IMR-90 (cell line): ENCODE measurements at regions not wholly inside any gene's neighbourhood (a gene's known extent, or its start where the extent isn't known, plus 50 kb on each side); places are given as distances from the start of the nearest gene placed in this dataset.

Source experiments
- ATAC-seq: fragments of 200-7000 bp; cut with Tn5 transposase; 2 replicates; pipeline ENCODE4 v1.9.1; 2020; ENCODE audit warnings: low read depth, mild to moderate bottlenecking, moderate library complexity
- BruUV-seq: library from RNA; stranded (reverse); fragments of 400-500 nt; replicated peaks from 2 replicates; lab custom pipeline; 2021; lab: Mats Ljungman, UMichigan
- CTCF ChIA-PET: fragments of 300-600 bp; formaldehyde crosslinking; extraction: SDS; loops from one replicate; lab custom pipeline; 2021; ENCODE audit warnings: antibody characterized with exemption; lab: Yijun Ruan, JAX
- POLR2A ChIA-PET: fragments of 300-600 bp; sonication (Branson Sonifier 250); formaldehyde crosslinking; loops from one replicate; lab custom pipeline; 2022; ENCODE audit warnings: antibody characterized with exemption; ENCODE audit not compliant: unreplicated experiment; lab: Charles Lee
- DNase-seq: peaks from one replicate; pipeline ENCODE4 v3.0.0; 2013
- H2AFZ ChIP-seq: replicated peaks from 2 replicates; pipeline ENCODE3; 2013; ENCODE audit warnings: low read length, mild to moderate bottlenecking; ENCODE audit not compliant: poor library complexity
- H2AK5ac ChIP-seq: 2 replicates; pipeline ENCODE4 v1.6.1; 2013; ENCODE audit warnings: low read depth, low read length, inconsistent platforms
- H2AK9ac ChIP-seq: replicated peaks from 2 replicates; pipeline ENCODE3; 2013; ENCODE audit warnings: mild to moderate bottlenecking, low read depth, low read length, moderate library complexity; ENCODE audit not compliant: poor library complexity
- H2BK120ac ChIP-seq: 2 replicates; pipeline ENCODE4 v1.6.1; 2013; ENCODE audit warnings: low read depth, low read length, inconsistent platforms
- H2BK15ac ChIP-seq: 3 replicates; pipeline ENCODE4 v1.6.1; 2013; ENCODE audit warnings: low read depth, low read length, inconsistent platforms
- H2BK20ac ChIP-seq: 2 replicates; pipeline ENCODE4 v1.6.1; 2013; ENCODE audit warnings: low read depth, mild to moderate bottlenecking, inconsistent platforms, low read length, moderate library complexity
- H2BK5ac ChIP-seq: 2 replicates; pipeline ENCODE4 v1.6.1; 2013; ENCODE audit warnings: mild to moderate bottlenecking, low read depth, low read length, inconsistent platforms; ENCODE audit not compliant: poor library complexity, severe bottlenecking
- H3K14ac ChIP-seq: replicated peaks from 2 replicates; pipeline ENCODE4 v1.6.1; 2013; ENCODE audit warnings: low read depth, low read length, inconsistent platforms
- H3K18ac ChIP-seq: 2 replicates; pipeline ENCODE4 v1.6.1; 2013; ENCODE audit warnings: low read depth, low read length, control low read depth
- H3K23ac ChIP-seq: 2 replicates; pipeline ENCODE4 v1.6.1; 2013; ENCODE audit warnings: low read depth, low read length, inconsistent platforms
- H3K27ac ChIP-seq: 2 replicates; pipeline ENCODE4 v1.5.1; 2013; ENCODE audit warnings: mild to moderate bottlenecking, control low read depth, low read length; ENCODE audit not compliant: insufficient read depth
- H3K27me3 ChIP-seq: 2 replicates; pipeline ENCODE4 v1.6.1; 2013; ENCODE audit warnings: low read length; ENCODE audit not compliant: control insufficient read depth, insufficient read depth
- H3K36me3 ChIP-seq: 2 replicates; pipeline ENCODE4 v1.6.1; 2013; ENCODE audit warnings: low read length, mixed read lengths; ENCODE audit not compliant: control insufficient read depth, insufficient read depth
- H3K4ac ChIP-seq: 2 replicates; pipeline ENCODE4 v1.6.1; 2013; ENCODE audit warnings: low read depth, low read length, inconsistent platforms
- H3K4me1 ChIP-seq: 2 replicates; pipeline ENCODE4 v1.6.1; 2013; ENCODE audit warnings: low read length, mixed read lengths; ENCODE audit not compliant: control insufficient read depth, insufficient read depth
- H3K4me2 ChIP-seq: 2 replicates; pipeline ENCODE4 v1.6.1; 2013; ENCODE audit warnings: low read depth, mild to moderate bottlenecking, control low read depth, low read length, moderate library complexity
- H3K4me3 ChIP-seq: 2 replicates; pipeline ENCODE4 v1.5.1; 2013; ENCODE audit warnings: low read depth, mild to moderate bottlenecking, control low read depth, low read length, moderate library complexity; ENCODE audit not compliant: insufficient read depth
- H3K56ac ChIP-seq: 2 replicates; pipeline ENCODE4 v1.6.1; 2013; ENCODE audit warnings: low read length, inconsistent platforms; ENCODE audit not compliant: insufficient read depth; ENCODE audit errors: extremely low read depth
- H3K79me1 ChIP-seq, 2 experiments: 2 replicates each; pipeline ENCODE4 v1.6.1; 2013; ENCODE audit warnings: low read length in 2 of 2, inconsistent platforms in 1 of 2, low read depth in 1 of 2
- H3K9ac ChIP-seq: 2 replicates; pipeline ENCODE4 v1.6.1; 2013; ENCODE audit warnings: low read depth, low read length, control low read depth
- H3K9me1 ChIP-seq: 2 replicates; pipeline ENCODE4 v1.6.1; 2013; ENCODE audit warnings: low read length, inconsistent platforms; ENCODE audit not compliant: insufficient read depth
- H3K9me3 ChIP-seq: 2 replicates; pipeline ENCODE4 v1.6.1; 2013; ENCODE audit warnings: low read length; ENCODE audit not compliant: control insufficient read depth, insufficient read depth
- H4K20me1 ChIP-seq: 2 replicates; pipeline ENCODE4 v1.6.1; 2013; ENCODE audit warnings: low read length, inconsistent platforms; ENCODE audit not compliant: insufficient read depth
- H4K5ac ChIP-seq: 2 replicates; pipeline ENCODE4 v1.6.1; 2013; ENCODE audit warnings: mild to moderate bottlenecking, low read depth, low read length, control low read depth
- H4K8ac ChIP-seq, 2 experiments: 2 replicates each; pipeline ENCODE4 v1.6.1; 2013; ENCODE audit warnings: low read depth in 2 of 2, low read length in 2 of 2, control low read depth in 1 of 2, inconsistent platforms in 1 of 2
- H4K91ac ChIP-seq: 2 replicates; pipeline ENCODE4 v1.6.1; 2013; ENCODE audit warnings: low read depth, low read length, inconsistent platforms; ENCODE audit not compliant: insufficient read depth
- NFE2L2 ChIP-seq: fragments of 150-350 bp; IDR thresholded peaks from 2 replicates; pipeline ENCODE4 v1.6.1; 2016; ENCODE audit warnings: low read depth, mild to moderate bottlenecking, low read length
- POLR2A ChIP-seq: IDR thresholded peaks from 2 replicates; pipeline ENCODE4 v1.6.1; 2012; ENCODE audit warnings: mild to moderate bottlenecking, low read depth, low read length
- WGBS, 2 experiments: methylation state at CpG; one replicate each; pipeline versions ENCODE4 v1.1.5 to v1.1.7; 2013; ENCODE audit warnings: missing lambda C conversion rate in 2 of 2; ENCODE audit not compliant: insufficient read length in 1 of 2; ENCODE audit errors: extremely low coverage in 2 of 2; 5-methylcytosine and 5-hydroxymethylcytosine counted together
- dilution Hi-C: fragments of 300-500 bp; cut with HindIII; formaldehyde crosslinking; loops from one replicate; pipeline ENCODE4 v1.14.3; 2018; ENCODE audit warnings: low sequenced_read_pairs; ENCODE audit not compliant: unreplicated experiment
- in situ Hi-C: fragments of 300-500 bp; cut with MboI; formaldehyde crosslinking; loops from 3 replicates; pipeline ENCODE4 v1.14.3; 2019; ENCODE audit warnings: low sequenced_read_pairs, inconsistent platforms, mixed read lengths
- intact Hi-C: fragments of 100-400 bp; cut with micrococcal nuclease; formaldehyde crosslinking; loops from 2 replicates; pipeline ENCODE4 v1.10.0; 2022

DNA sequence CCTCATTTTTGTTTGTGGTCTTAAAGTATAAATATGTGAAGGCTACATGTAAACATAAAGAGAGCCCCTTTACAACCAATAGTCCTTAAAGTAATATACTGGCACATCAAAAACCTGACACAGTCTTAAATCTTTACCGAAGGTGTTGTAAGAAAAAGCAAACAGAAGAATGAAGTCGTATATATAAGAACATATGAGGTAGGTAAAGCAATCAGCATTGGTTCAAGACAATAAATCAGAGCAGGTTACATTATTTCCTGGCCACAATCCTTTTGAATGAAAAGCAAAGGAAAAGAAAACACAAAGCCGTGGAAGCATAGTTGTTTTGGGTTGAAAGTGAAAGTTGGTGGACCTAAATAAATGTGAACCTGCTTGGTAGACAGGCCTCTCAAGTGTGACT, 183.7 kb upstream of the STXBP6 start:
- Histone ChIP-seq H3K27ac (no peak overlapping the region), H3K9me3 (no peaks in the 10 kb centered on the region; the same call in 1 of the 2 replicates), H2AK5ac (no peak overlapping the region), H2BK20ac (no peak overlapping the region), H3K14ac (no peak overlapping the region), H2AK9ac (no peak overlapping the region), H2BK5ac (no peak overlapping the region), H2BK15ac (no peak overlapping the region), H2BK120ac (no peak overlapping the region), H3K4me1 (no peaks in the 10 kb centered on the region), H3K36me3 (no peaks in the 10 kb centered on the region), H4K8ac (no peak overlapping the region), H3K79me1 (no peaks in the 10 kb centered on the region), H3K23ac (no peak overlapping the region), H3K18ac (no peak overlapping the region), H4K5ac (no peak overlapping the region), H3K9ac (no peak overlapping the region), H3K4ac (no peak overlapping the region), H4K20me1 (no peaks in the 10 kb centered on the region), H2AFZ (no peak overlapping the region), H3K4me3 (no peak overlapping the region), H4K91ac (no peak overlapping the region), H3K56ac (no peak overlapping the region), H3K27me3 (no peaks in the 10 kb centered on the region), H3K9me1 (no peaks in the 10 kb centered on the region), H3K4me2 (no peak overlapping the region)
- no CpG with 5 or more reads among the region's 3 CpGs for WGBS, 2 experiments
- ATAC-seq (no peak), DNase-seq (no peak)
- ChIA-PET CTCF (no interaction called here), POLR2A (no interaction called here)
- intact Hi-C loops: no loop called here
- TF ChIP-seq POLR2A (no peak), NFE2L2 (no peak)
- BruUV-seq: no TSS peak
- dilution Hi-C loops: no loop called here
- in situ Hi-C loops: no loop called here
